ENCODE measurements at regions not wholly inside any gene's neighbourhood (a gene's known extent, or its start where the extent isn't known, plus 50 kb on each side); places are given as distances from the start of the nearest gene placed in this dataset.

DNA sequence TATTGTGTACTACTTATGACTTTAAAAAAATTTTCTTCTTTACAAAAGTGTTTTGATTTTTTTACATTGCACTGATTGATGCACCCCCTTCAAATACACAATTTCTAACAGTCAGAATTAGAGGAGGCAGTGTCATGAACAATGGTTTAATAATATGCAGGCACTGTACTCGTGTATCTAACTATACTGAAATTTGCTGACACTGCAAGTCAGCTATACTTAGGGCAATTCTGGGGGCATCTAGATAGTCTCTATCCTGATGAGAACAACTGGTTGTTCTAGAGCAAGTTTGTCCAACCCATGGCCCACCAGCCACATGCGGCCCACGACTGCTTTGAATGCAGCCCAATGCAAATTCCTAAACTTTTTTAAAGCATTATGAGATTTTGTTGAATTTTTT is 375.6 kb downstream of the BCKDHB start:
- no peak for TF ChIP-seq POLR2A (IDR thresholded peaks at IDR 0.05)
- TF ChIP-seq, protein P1, sequence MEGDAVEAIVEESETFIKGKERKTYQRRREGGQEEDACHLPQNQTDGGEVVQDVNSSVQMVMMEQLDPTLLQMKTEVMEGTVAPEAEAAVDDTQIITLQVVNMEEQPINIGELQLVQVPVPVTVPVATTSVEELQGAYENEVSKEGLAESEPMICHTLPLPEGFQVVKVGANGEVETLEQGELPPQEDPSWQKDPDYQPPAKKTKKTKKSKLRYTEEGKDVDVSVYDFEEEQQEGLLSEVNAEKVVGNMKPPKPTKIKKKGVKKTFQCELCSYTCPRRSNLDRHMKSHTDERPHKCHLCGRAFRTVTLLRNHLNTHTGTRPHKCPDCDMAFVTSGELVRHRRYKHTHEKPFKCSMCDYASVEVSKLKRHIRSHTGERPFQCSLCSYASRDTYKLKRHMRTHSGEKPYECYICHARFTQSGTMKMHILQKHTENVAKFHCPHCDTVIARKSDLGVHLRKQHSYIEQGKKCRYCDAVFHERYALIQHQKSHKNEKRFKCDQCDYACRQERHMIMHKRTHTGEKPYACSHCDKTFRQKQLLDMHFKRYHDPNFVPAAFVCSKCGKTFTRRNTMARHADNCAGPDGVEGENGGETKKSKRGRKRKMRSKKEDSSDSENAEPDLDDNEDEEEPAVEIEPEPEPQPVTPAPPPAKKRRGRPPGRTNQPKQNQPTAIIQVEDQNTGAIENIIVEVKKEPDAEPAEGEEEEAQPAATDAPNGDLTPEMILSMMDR (IDR thresholded peaks at IDR 0.05 in 4 of 5, conservative IDR thresholded peaks at IDR 0.05 in 1 of 5) = no peak

All from gastrocnemius medialis (tissue), 4 donors.